B cell (primary cell): ENCODE measurements at regions not wholly inside any gene's neighbourhood (a gene's known extent, or its start where the extent isn't known, plus 50 kb on each side); places are given as distances from the start of the nearest gene placed in this dataset.

Source experiments
- ATAC-seq: fragments of 200-7000 bp; cut with Tn5 transposase; one replicate; pipeline ENCODE4 v1.10.0; 2021; ENCODE audit warnings: low read depth, mild to moderate bottlenecking, moderate number of reproducible peaks, moderate library complexity
- CTCF ChIA-PET: fragments of 350-600 bp; sonication (Branson Sonifier 250); formaldehyde crosslinking; loops from one replicate; lab custom pipeline; 2021; ENCODE audit warnings: antibody characterized with exemption, inconsistent platforms; lab: Charles Lee
- POLR2A ChIA-PET: fragments of 350-600 bp; sonication (Branson Sonifier 250); formaldehyde crosslinking; loops from one replicate; lab custom pipeline; 2021; ENCODE audit warnings: antibody characterized with exemption; lab: Charles Lee
- DNase-seq: peaks from one replicate; pipeline ENCODE4 v3.0.0; 2013
- H2AFZ ChIP-seq: 2 replicates; pipeline ENCODE4 v1.6.1; 2012; ENCODE audit warnings: mild to moderate bottlenecking, low read depth, low read length; ENCODE audit not compliant: insufficient read depth, poor library complexity, severe bottlenecking
- H3K27ac ChIP-seq, 2 donors: 1 replicate in 1 of 2; 2 replicates in 1 of 2; pipeline ENCODE4 v1.5.1; 2012 to 2013; ENCODE audit warnings: low read length in 2 of 2, mild to moderate bottlenecking in 2 of 2, moderate library complexity in 1 of 2
- H3K27me3 ChIP-seq, 4 experiments: fragments of 200-600 bp in 1 of 4; sonication (generic) in 1 of 4; replicated peaks in 1 of 4; 1 replicate in 2 of 4; 2 replicates in 2 of 4; pipeline versions ENCODE4 v1.6.1 to v1.7.0; 2013 to 2016; ENCODE audit warnings: low read length in 3 of 4, mild to moderate bottlenecking in 2 of 4, mixed read lengths in 1 of 4, moderate library complexity in 1 of 4; ENCODE audit not compliant: insufficient read depth in 4 of 4, control insufficient read depth in 3 of 4; ENCODE audit errors: control extremely low read depth in 1 of 4
- H3K36me3 ChIP-seq, 2 experiments: replicated peaks in 1 of 2; 1 replicate in 1 of 2; 2 replicates in 1 of 2; pipeline versions ENCODE4 v1.6.1 to v1.7.1; 2013; ENCODE audit warnings: low read length in 1 of 2; ENCODE audit not compliant: insufficient read depth in 2 of 2, control insufficient read depth in 1 of 2; ENCODE audit errors: control extremely low read depth in 1 of 2, extremely low read depth in 1 of 2
- H3K4me1 ChIP-seq, 2 donors: fragments of 200-600 bp in 1 of 2; sonication (generic) in 1 of 2; 1 replicate in 1 of 2; 2 replicates in 1 of 2; pipeline versions ENCODE4 v1.5.1 to v1.6.1; 2013 to 2017; ENCODE audit warnings: low read length in 2 of 2; ENCODE audit not compliant: control insufficient read depth in 2 of 2, insufficient read depth in 2 of 2
- H3K4me2 ChIP-seq: replicated peaks from 2 replicates; pipeline ENCODE3; 2012; ENCODE audit warnings: mild to moderate bottlenecking, low read depth, low read length; ENCODE audit not compliant: poor library complexity, severe bottlenecking
- H3K4me3 ChIP-seq, 5 experiments: fragments of 200-600 bp in 1 of 5; sonication (generic) in 1 of 5; 1 replicate in 3 of 5; 2 replicates in 2 of 5; pipeline versions ENCODE4 v1.5.1 to v1.7.0; 2011 to 2016; ENCODE audit warnings: low read length in 4 of 5, mild to moderate bottlenecking in 4 of 5, low read depth in 2 of 5, control low read depth in 1 of 5, moderate library complexity in 1 of 5; ENCODE audit not compliant: insufficient read depth in 1 of 5; ENCODE audit errors: control extremely low read depth in 1 of 5, extremely low read depth in 1 of 5
- H3K79me2 ChIP-seq: fragments of 200-600 bp; sonication (generic); one replicate; pipeline ENCODE4 v1.6.0; 2016; ENCODE audit warnings: low read length; ENCODE audit not compliant: control insufficient read depth, insufficient read depth
- H3K9ac ChIP-seq: fragments of 200-600 bp; sonication (generic); 2 replicates; pipeline ENCODE4 v1.6.1; 2017; ENCODE audit warnings: mild to moderate bottlenecking, low read length, moderate library complexity
- H3K9me3 ChIP-seq, 3 donors: one replicate each; pipeline versions ENCODE4 v1.6.1 to v1.7.1; 2013; ENCODE audit warnings: low read length in 2 of 3; ENCODE audit not compliant: control insufficient read depth in 2 of 3, insufficient read depth in 1 of 3; ENCODE audit errors: control extremely low read depth in 1 of 3
- H4K20me1 ChIP-seq: 2 replicates; pipeline ENCODE4 v1.6.0; 2012; ENCODE audit warnings: mild to moderate bottlenecking, low read length; ENCODE audit not compliant: insufficient read depth, control insufficient read depth, poor library complexity, severe bottlenecking
- H3K27ac Mint-ChIP-seq: one replicate; pipeline ENCODE4 v1.8.0; 2021; ENCODE audit warnings: mixed read lengths
- H3K27me3 Mint-ChIP-seq: one replicate; pipeline ENCODE4 v1.8.0; 2021; ENCODE audit warnings: mixed read lengths
- H3K4me1 Mint-ChIP-seq: one replicate; pipeline ENCODE4 v1.8.0; 2021; ENCODE audit warnings: mixed read lengths
- H3K4me3 Mint-ChIP-seq: one replicate; pipeline ENCODE4 v1.8.0; 2021; ENCODE audit warnings: mixed read lengths
- H3K9me3 Mint-ChIP-seq: one replicate; pipeline ENCODE4 v1.8.0; 2022; ENCODE audit warnings: mixed read lengths; ENCODE audit not compliant: insufficient read depth
- CTCF ChIP-seq: fragments of 200-600 bp; IDR thresholded peaks from one replicate; pipeline ENCODE4 v1.8.0; 2022; ENCODE audit warnings: antibody characterized with exemption, mild to moderate bottlenecking
- EZH2 ChIP-seq: IDR thresholded peaks from 2 replicates; pipeline ENCODE4 v1.6.1; 2012; ENCODE audit warnings: borderline replicate concordance, low read depth, mild to moderate bottlenecking, moderate library complexity, low read length; ENCODE audit not compliant: insufficient read depth, poor library complexity, severe bottlenecking
- WGBS: methylation state at CpG from one replicate; pipeline ENCODE4 v1.1.5; 2013; ENCODE audit warnings: missing lambda C conversion rate; ENCODE audit not compliant: insufficient coverage; 5-methylcytosine and 5-hydroxymethylcytosine counted together
- intact Hi-C: fragments of 100-400 bp; cut with micrococcal nuclease; formaldehyde crosslinking; loops from one replicate; pipeline ENCODE4 v1.10.0; 2022

DNA sequence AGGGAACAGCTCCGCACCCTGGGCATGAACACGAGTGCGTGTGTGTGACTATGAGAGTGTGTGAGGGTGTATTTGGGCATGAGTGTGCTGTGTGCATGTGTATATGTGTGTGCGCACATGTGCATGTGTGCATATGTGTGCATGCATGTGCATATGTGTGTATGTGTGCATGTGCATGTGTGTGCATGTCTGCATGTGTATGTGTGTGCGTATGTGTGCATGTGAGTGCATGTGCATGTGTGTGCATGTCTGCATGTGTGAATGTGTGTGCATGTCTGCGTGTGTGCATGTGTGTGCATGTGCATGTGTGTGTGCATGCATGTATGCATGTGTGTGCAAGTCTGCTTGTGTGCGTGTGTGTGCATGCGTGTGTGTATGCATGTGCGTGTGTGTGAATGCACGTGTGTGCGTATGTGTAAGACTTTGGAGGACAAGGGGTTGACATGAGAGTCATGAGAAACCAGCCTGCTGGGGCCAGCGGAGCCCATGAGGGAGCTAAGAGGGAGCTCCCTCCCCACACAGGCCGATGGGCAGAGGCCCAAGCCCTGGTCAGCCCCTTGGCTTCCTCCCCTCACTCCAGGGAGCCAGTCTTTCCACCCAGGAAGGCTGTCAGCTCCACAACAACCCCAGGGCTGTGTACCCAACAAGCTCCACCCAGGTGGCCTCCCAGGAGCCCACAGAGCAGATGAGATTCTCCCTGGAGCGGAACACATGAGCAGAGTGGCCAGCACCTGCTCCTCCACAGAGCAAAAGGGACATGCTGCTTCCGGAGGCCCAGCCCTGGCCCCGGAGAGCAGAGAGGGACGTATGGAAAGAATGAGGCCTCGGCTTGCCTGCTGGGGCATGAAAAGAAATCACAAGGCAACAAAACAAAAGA is 142.5 kb upstream of the PPP2R2D start:
- Histone ChIP-seq H3K4me3 (no peak overlapping the region), H3K79me2 (no peaks in the 10 kb centered on the region), H2AFZ (no peak overlapping the region), H3K27ac (no peak overlapping the region), H3K36me3 (no peaks in the 10 kb centered on the region), H3K4me1 (peaks cover 18 to 32% of the 10 kb centered on the region in 2 donors), H3K4me2 (no peak overlapping the region), H4K20me1 (no peaks in the 10 kb centered on the region), H3K9me3 (peaks cover 0 to 23% (median 5%) of the 10 kb centered on the region in 3 donors), H3K9ac (no peak overlapping the region), H3K27me3 (no peaks in the 10 kb centered on the region)
- no peak overlapping the region for H3K4me3 Mint-ChIP-seq
- DNase-seq (no peak), ATAC-seq (no peak)
- ChIA-PET POLR2A (no interaction called here), CTCF (no interaction called here)
- no peaks in the 10 kb centered on the region for H3K9me3 Mint-ChIP-seq
- H3K27ac Mint-ChIP-seq: no peak overlapping the region
- WGBS: 83% methylated on average over 18 of the region's 18 CpGs
- H3K4me1 Mint-ChIP-seq: peaks cover 16% of the 10 kb centered on the region
- TF ChIP-seq EZH2 (no peak), CTCF (no peak)
- intact Hi-C loops: no loop called here
- peaks cover 4% of the 10 kb centered on the region for H3K27me3 Mint-ChIP-seq

DNA sequence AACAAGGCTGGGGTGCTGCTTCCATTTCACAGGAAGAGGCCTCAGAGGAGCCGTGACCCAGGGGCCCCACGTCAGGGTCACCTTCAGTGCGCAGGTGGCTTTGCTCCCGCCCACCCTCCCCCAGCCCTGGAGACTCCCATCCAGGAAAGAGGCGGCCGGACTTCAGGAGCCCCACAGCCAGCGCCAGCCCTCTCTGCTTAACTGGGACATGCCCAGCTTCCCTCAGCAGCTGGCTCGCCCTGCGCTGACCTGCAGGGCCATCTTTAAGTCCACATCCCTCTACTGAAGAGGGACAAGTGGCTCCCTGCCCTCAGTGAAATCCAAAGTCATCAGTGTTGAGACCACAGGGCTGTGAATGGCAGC is 141.9 kb upstream of the PPP2R2D start:
- no peak for DNase-seq
- H3K9me3 Mint-ChIP-seq: no peaks in the 10 kb centered on the region
- POLR2A ChIA-PET: no interaction called here
- no peaks in the 10 kb centered on the region for H4K20me1 ChIP-seq
- no peak for TF ChIP-seq EZH2
- no peak for TF ChIP-seq CTCF
- intact Hi-C loops: no loop called here
- no peak overlapping the region for H3K27ac ChIP-seq
- no peak overlapping the region for H3K9ac ChIP-seq
- H3K4me1 ChIP-seq: peaks cover 22 to 37% of the 10 kb centered on the region in 2 donors
- no peak overlapping the region for H3K27ac Mint-ChIP-seq
- no peaks in the 10 kb centered on the region for H3K36me3 ChIP-seq
- H3K79me2 ChIP-seq: no peaks in the 10 kb centered on the region
- H3K4me3 ChIP-seq: no peak overlapping the region
- CTCF ChIA-PET: no interaction called here
- H3K4me1 Mint-ChIP-seq: peaks cover 19% of the 10 kb centered on the region
- H3K9me3 ChIP-seq: peaks cover 0 to 23% (median 5%) of the 10 kb centered on the region in 3 donors
- no peaks in the 10 kb centered on the region for H3K27me3 ChIP-seq
- 67% methylated on average over 8 of the region's 9 CpGs for WGBS
- peaks cover 5% of the 10 kb centered on the region for H3K27me3 Mint-ChIP-seq
- no peak overlapping the region for H2AFZ ChIP-seq
- no peak overlapping the region for H3K4me2 ChIP-seq
- no peak overlapping the region for H3K4me3 Mint-ChIP-seq
- no peak for ATAC-seq
